GM23338 (cell line): ENCODE measurements at regions not wholly inside any gene's neighbourhood (a gene's known extent, or its start where the extent isn't known, plus 50 kb on each side); places are given as distances from the start of the nearest gene placed in this dataset.

Experiments
- EZH2 ChIP-seq: fragments of 200-600 bp; sonication (generic); IDR thresholded peaks from one replicate; pipeline ENCODE4 v1.8.0; 2017; ENCODE audit warnings: antibody characterized with exemption, mild to moderate bottlenecking, low read depth; ENCODE audit not compliant: unreplicated experiment
- JUNB ChIP-seq: IDR thresholded peaks from one replicate; pipeline ENCODE4 v1.6.1; 2016; ENCODE audit warnings: antibody characterized with exemption; ENCODE audit not compliant: unreplicated experiment
- NANOG ChIP-seq: IDR thresholded peaks from 2 replicates; pipeline ENCODE4 v1.6.1; 2016; ENCODE audit warnings: antibody characterized with exemption, borderline replicate concordance
- POLR2AphosphoS5 ChIP-seq: IDR thresholded peaks from 2 replicates; pipeline ENCODE4 v1.6.1; 2016; ENCODE audit warnings: antibody characterized with exemption, low read depth
- STAT1 ChIP-seq: IDR thresholded peaks from one replicate; pipeline ENCODE4 v1.6.1; 2016; ENCODE audit warnings: antibody characterized with exemption; ENCODE audit not compliant: unreplicated experiment
- ZNF114 ChIP-seq: fragments of 250-450 bp; sonication (Bioruptor Pico); IDR thresholded peaks from 2 replicates; pipeline ENCODE4 v1.5.0; 2020; ENCODE audit warnings: mild to moderate bottlenecking, moderate library complexity
- ZNF331 ChIP-seq: fragments of 250-450 bp; sonication (Bioruptor Pico); IDR thresholded peaks from 2 replicates; pipeline ENCODE4 v1.5.0; 2020; ENCODE audit warnings: low read depth, mild to moderate bottlenecking, moderate library complexity
- TF ChIP-seq, protein P1 (sequence below): fragments of 250-450 bp; sonication (Bioruptor Pico); IDR thresholded peaks from 2 replicates; pipeline ENCODE4 v1.5.0; 2020; ENCODE audit warnings: mild to moderate bottlenecking, moderate library complexity
- TF ChIP-seq, protein P2 (sequence below), 2 experiments: fragments of 200-600 bp in 1 of 2; sonication (generic) in 1 of 2; conservative IDR thresholded peaks; 2 replicates each; pipeline versions ENCODE4 v1.5.1 to v1.6.1; 2016 to 2017; ENCODE audit warnings: antibody characterized with exemption in 2 of 2, low read depth in 2 of 2, mild to moderate bottlenecking in 2 of 2, moderate library complexity in 1 of 2
- TF ChIP-seq, protein P3 (sequence below): IDR thresholded peaks from one replicate; pipeline ENCODE4 v1.6.1; 2018; ENCODE audit warnings: antibody characterized with exemption; ENCODE audit not compliant: unreplicated experiment

DNA sequence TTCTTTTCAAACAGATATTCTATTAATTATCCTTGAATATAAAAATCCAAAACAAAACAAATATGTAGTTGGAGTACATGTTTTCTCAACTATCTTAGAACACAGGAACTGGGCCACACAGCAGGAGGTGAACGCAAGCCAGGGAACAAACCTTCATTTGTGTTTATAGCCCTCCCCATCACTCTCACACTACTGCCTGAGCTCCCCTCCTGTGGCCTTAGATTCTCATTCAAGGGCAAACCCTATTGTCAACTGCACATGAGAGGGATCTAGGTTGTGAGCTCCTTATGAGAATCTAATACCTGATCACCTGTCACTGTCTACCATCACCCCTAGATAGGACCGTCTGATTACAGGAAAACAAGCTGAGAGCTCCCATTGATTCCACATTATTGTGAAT lies 427.1 kb upstream of the PRR20A start (continued):
- TF ChIP-seq, protein P1, sequence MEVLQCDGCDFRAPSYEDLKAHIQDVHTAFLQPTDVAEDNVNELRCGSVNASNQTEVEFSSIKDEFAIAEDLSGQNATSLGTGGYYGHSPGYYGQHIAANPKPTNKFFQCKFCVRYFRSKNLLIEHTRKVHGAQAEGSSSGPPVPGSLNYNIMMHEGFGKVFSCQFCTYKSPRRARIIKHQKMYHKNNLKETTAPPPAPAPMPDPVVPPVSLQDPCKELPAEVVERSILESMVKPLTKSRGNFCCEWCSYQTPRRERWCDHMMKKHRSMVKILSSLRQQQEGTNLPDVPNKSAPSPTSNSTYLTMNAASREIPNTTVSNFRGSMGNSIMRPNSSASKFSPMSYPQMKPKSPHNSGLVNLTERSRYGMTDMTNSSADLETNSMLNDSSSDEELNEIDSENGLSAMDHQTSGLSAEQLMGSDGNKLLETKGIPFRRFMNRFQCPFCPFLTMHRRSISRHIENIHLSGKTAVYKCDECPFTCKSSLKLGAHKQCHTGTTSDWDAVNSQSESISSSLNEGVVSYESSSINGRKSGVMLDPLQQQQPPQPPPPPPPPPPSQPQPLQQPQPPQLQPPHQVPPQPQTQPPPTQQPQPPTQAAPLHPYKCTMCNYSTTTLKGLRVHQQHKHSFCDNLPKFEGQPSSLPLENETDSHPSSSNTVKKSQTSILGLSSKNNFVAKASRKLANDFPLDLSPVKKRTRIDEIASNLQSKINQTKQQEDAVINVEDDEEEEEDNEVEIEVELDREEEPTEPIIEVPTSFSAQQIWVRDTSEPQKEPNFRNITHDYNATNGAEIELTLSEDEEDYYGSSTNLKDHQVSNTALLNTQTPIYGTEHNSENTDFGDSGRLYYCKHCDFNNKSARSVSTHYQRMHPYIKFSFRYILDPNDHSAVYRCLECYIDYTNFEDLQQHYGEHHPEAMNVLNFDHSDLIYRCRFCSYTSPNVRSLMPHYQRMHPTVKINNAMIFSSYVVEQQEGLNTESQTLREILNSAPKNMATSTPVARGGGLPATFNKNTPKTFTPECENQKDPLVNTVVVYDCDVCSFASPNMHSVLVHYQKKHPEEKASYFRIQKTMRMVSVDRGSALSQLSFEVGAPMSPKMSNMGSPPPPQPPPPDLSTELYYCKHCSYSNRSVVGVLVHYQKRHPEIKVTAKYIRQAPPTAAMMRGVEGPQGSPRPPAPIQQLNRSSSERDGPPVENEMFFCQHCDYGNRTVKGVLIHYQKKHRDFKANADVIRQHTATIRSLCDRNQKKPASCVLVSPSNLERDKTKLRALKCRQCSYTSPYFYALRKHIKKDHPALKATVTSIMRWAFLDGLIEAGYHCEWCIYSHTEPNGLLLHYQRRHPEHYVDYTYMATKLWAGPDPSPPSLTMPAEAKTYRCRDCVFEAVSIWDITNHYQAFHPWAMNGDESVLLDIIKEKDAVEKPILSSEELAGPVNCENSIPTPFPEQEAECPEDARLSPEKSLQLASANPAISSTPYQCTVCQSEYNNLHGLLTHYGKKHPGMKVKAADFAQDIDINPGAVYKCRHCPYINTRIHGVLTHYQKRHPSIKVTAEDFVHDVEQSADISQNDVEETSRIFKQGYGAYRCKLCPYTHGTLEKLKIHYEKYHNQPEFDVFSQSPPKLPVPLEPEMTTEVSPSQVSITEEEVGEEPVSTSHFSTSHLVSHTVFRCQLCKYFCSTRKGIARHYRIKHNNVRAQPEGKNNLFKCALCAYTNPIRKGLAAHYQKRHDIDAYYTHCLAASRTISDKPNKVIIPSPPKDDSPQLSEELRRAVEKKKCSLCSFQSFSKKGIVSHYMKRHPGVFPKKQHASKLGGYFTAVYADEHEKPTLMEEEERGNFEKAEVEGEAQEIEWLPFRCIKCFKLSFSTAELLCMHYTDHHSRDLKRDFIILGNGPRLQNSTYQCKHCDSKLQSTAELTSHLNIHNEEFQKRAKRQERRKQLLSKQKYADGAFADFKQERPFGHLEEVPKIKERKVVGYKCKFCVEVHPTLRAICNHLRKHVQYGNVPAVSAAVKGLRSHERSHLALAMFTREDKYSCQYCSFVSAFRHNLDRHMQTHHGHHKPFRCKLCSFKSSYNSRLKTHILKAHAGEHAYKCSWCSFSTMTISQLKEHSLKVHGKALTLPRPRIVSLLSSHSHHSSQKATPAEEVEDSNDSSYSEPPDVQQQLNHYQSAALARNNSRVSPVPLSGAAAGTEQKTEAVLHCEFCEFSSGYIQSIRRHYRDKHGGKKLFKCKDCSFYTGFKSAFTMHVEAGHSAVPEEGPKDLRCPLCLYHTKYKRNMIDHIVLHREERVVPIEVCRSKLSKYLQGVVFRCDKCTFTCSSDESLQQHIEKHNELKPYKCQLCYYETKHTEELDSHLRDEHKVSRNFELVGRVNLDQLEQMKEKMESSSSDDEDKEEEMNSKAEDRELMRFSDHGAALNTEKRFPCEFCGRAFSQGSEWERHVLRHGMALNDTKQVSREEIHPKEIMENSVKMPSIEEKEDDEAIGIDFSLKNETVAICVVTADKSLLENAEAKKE (CRISPR knock-in tag): no peak
- TF ChIP-seq STAT1 (no peak), ZNF114 (CRISPR knock-in tag) (no peak), NANOG (no peak), EZH2 (no peak), POLR2AphosphoS5 (no peak), ZNF331 (CRISPR knock-in tag) (no peak), JUNB (no peak)
- TF ChIP-seq, protein P2, sequence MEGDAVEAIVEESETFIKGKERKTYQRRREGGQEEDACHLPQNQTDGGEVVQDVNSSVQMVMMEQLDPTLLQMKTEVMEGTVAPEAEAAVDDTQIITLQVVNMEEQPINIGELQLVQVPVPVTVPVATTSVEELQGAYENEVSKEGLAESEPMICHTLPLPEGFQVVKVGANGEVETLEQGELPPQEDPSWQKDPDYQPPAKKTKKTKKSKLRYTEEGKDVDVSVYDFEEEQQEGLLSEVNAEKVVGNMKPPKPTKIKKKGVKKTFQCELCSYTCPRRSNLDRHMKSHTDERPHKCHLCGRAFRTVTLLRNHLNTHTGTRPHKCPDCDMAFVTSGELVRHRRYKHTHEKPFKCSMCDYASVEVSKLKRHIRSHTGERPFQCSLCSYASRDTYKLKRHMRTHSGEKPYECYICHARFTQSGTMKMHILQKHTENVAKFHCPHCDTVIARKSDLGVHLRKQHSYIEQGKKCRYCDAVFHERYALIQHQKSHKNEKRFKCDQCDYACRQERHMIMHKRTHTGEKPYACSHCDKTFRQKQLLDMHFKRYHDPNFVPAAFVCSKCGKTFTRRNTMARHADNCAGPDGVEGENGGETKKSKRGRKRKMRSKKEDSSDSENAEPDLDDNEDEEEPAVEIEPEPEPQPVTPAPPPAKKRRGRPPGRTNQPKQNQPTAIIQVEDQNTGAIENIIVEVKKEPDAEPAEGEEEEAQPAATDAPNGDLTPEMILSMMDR (conservative IDR thresholded peaks at IDR 0.05; ENCODE audit: low read depth in 2 of 2): no peak
- TF ChIP-seq, protein P3, sequence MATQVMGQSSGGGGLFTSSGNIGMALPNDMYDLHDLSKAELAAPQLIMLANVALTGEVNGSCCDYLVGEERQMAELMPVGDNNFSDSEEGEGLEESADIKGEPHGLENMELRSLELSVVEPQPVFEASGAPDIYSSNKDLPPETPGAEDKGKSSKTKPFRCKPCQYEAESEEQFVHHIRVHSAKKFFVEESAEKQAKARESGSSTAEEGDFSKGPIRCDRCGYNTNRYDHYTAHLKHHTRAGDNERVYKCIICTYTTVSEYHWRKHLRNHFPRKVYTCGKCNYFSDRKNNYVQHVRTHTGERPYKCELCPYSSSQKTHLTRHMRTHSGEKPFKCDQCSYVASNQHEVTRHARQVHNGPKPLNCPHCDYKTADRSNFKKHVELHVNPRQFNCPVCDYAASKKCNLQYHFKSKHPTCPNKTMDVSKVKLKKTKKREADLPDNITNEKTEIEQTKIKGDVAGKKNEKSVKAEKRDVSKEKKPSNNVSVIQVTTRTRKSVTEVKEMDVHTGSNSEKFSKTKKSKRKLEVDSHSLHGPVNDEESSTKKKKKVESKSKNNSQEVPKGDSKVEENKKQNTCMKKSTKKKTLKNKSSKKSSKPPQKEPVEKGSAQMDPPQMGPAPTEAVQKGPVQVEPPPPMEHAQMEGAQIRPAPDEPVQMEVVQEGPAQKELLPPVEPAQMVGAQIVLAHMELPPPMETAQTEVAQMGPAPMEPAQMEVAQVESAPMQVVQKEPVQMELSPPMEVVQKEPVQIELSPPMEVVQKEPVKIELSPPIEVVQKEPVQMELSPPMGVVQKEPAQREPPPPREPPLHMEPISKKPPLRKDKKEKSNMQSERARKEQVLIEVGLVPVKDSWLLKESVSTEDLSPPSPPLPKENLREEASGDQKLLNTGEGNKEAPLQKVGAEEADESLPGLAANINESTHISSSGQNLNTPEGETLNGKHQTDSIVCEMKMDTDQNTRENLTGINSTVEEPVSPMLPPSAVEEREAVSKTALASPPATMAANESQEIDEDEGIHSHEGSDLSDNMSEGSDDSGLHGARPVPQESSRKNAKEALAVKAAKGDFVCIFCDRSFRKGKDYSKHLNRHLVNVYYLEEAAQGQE: no peak
